DND-41 (cell line): ENCODE measurements at regions not wholly inside any gene's neighbourhood (a gene's known extent, or its start where the extent isn't known, plus 50 kb on each side); places are given as distances from the start of the nearest gene placed in this dataset.

Experiments
- ATAC-seq: fragments of 200-7000 bp; cut with Tn5 transposase; 3 replicates; pipeline ENCODE4 v1.9.1; 2021; ENCODE audit warnings: low read depth; ENCODE audit not compliant: insufficient read depth
- DNase-seq: peaks from one replicate; pipeline ENCODE4 v3.0.0-alpha.2; 2020
- H2AFZ ChIP-seq: 2 replicates; pipeline ENCODE4 v1.6.0; 2012; ENCODE audit warnings: low read depth, low read length
- H3K27ac ChIP-seq: 2 replicates; pipeline ENCODE4 v1.5.1; 2012; ENCODE audit warnings: low read length, inconsistent platforms
- H3K27me3 ChIP-seq: fragments of 200-600 bp; sonication (generic); 2 replicates; pipeline ENCODE4 v1.6.0; 2012; ENCODE audit warnings: low read length, mild to moderate bottlenecking, inconsistent platforms; ENCODE audit not compliant: insufficient read depth, poor library complexity
- H3K36me3 ChIP-seq: 2 replicates; pipeline ENCODE4 v1.5.1; 2012; ENCODE audit warnings: low read length, inconsistent platforms; ENCODE audit not compliant: insufficient read depth
- H3K4me1 ChIP-seq: 2 replicates; pipeline ENCODE4 v1.5.1; 2012; ENCODE audit warnings: mild to moderate bottlenecking, low read length; ENCODE audit not compliant: insufficient read depth
- H3K4me2 ChIP-seq: 2 replicates; pipeline ENCODE4 v1.6.0; 2012; ENCODE audit warnings: mild to moderate bottlenecking, moderate library complexity, low read length, inconsistent platforms; ENCODE audit not compliant: insufficient read depth
- H3K4me3 ChIP-seq, 2 experiments: fragments of 200-600 bp in 1 of 2; shearing (Covaris generic) in 1 of 2; 2 replicates each; pipeline ENCODE4 v1.5.1; 2012 to 2016; ENCODE audit warnings: inconsistent platforms in 2 of 2, low read length in 2 of 2, mild to moderate bottlenecking in 2 of 2, low read depth in 1 of 2, moderate library complexity in 1 of 2
- H3K79me2 ChIP-seq: 2 replicates; pipeline ENCODE4 v1.6.0; 2012; ENCODE audit warnings: low read length, inconsistent platforms; ENCODE audit not compliant: insufficient read depth
- H3K9ac ChIP-seq: 2 replicates; pipeline ENCODE4 v1.6.0; 2012; ENCODE audit warnings: low read depth, mild to moderate bottlenecking, inconsistent platforms, low read length, moderate library complexity
- H3K9me3 ChIP-seq: 2 replicates; pipeline ENCODE4 v1.5.1; 2012; ENCODE audit warnings: low read length, moderate library complexity, mild to moderate bottlenecking, inconsistent platforms; ENCODE audit not compliant: insufficient read depth, severe bottlenecking
- H4K20me1 ChIP-seq: 2 replicates; pipeline ENCODE4 v1.6.0; 2012; ENCODE audit warnings: low read length; ENCODE audit not compliant: insufficient read depth
- CTCF ChIP-seq: IDR thresholded peaks from 2 replicates; pipeline ENCODE4 v1.5.1; 2012; ENCODE audit warnings: borderline replicate concordance, low read length, moderate library complexity, mild to moderate bottlenecking; ENCODE audit not compliant: poor library complexity, severe bottlenecking; ENCODE audit errors: extremely low read depth
- EZH2 ChIP-seq: IDR thresholded peaks from 3 replicates; pipeline ENCODE4 v1.6.1; 2012; ENCODE audit warnings: borderline replicate concordance, low read depth, mild to moderate bottlenecking, moderate library complexity, low read length, inconsistent platforms; ENCODE audit not compliant: severe bottlenecking

GRCh38 chr2:164145093-164145987 lies 409.5 kb upstream of the FIGN start:
- H3K27ac ChIP-seq = no peak overlapping the region
- no peaks in the 10 kb centered on the region for H3K36me3 ChIP-seq
- no peaks in the 10 kb centered on the region for H3K4me1 ChIP-seq
- H4K20me1 ChIP-seq = no peaks in the 10 kb centered on the region
- no peaks in the 10 kb centered on the region for H3K79me2 ChIP-seq
- no peaks in the 10 kb centered on the region for H3K27me3 ChIP-seq
- TF ChIP-seq EZH2 = no peak
- no peak for TF ChIP-seq CTCF
- DNase-seq (no peak), ATAC-seq (no peak)
- H3K9me3 ChIP-seq = no peaks in the 10 kb centered on the region
- no peak overlapping the region for H3K4me3 ChIP-seq
- H2AFZ ChIP-seq = no peak overlapping the region
- H3K9ac ChIP-seq = no peak overlapping the region
- no peak overlapping the region for H3K4me2 ChIP-seq

- Histone ChIP-seq H3K4me2 (no peak overlapping the region), H3K9ac (no peak overlapping the region), H2AFZ (no peak overlapping the region), H3K27ac (no peak overlapping the region), H3K4me1 (no peaks in the 10 kb centered on the region), H3K79me2 (no peaks in the 10 kb centered on the region), H3K4me3 (no peak overlapping the region), H3K9me3 (no peaks in the 10 kb centered on the region), H3K27me3 (no peaks in the 10 kb centered on the region), H3K36me3 (no peaks in the 10 kb centered on the region), H4K20me1 (no peaks in the 10 kb centered on the region)
- TF ChIP-seq CTCF = no peak
- no peak for TF ChIP-seq EZH2
- ATAC-seq (no peak), DNase-seq (no peak)
Measured at GRCh38 chr2:164143183-164143930, 407.5 kb upstream of the FIGN start.

- Histone ChIP-seq H3K79me2 (no peaks in the 10 kb centered on the region), H3K4me3 (no peak overlapping the region), H3K4me1 (no peaks in the 10 kb centered on the region), H2AFZ (no peak overlapping the region), H3K27me3 (no peaks in the 10 kb centered on the region), H3K27ac (no peak overlapping the region), H3K9me3 (no peaks in the 10 kb centered on the region), H3K9ac (no peak overlapping the region), H4K20me1 (no peaks in the 10 kb centered on the region), H3K36me3 (no peaks in the 10 kb centered on the region), H3K4me2 (no peak overlapping the region)
- DNase-seq (no peak), ATAC-seq (no peak)
- TF ChIP-seq EZH2 = no peak
- TF ChIP-seq CTCF = no peak
Measured at GRCh38 chr2:164142755-164143154, 406.9 kb upstream of the FIGN start.
